ENCODE measurements at regions not wholly inside any gene's neighbourhood (a gene's known extent, or its start where the extent isn't known, plus 50 kb on each side); places are given as distances from the start of the nearest gene placed in this dataset.

- no peak for TF ChIP-seq POLR2A (IDR thresholded peaks at IDR 0.05)
- TF ChIP-seq CTCF (IDR thresholded peaks at IDR 0.05 in 4 of 5, conservative IDR thresholded peaks at IDR 0.05 in 1 of 5): no peak
Measured at GRCh38 chr11:46176421-46176820, 55.2 kb upstream of the PHF21A start.

All from gastrocnemius medialis (tissue), 4 donors.